ENCODE measurements at regions not wholly inside any gene's neighbourhood (a gene's known extent, or its start where the extent isn't known, plus 50 kb on each side); places are given as distances from the start of the nearest gene placed in this dataset.
A peak's percentile ranks its signal among the peaks of the same experiment; 100 is the strongest.
"Not testable (repeated sequence)": the region's sequence is repeated elsewhere in the genome, so short reads cannot be mapped to it uniquely, and the experiment has no call there.

DNA sequence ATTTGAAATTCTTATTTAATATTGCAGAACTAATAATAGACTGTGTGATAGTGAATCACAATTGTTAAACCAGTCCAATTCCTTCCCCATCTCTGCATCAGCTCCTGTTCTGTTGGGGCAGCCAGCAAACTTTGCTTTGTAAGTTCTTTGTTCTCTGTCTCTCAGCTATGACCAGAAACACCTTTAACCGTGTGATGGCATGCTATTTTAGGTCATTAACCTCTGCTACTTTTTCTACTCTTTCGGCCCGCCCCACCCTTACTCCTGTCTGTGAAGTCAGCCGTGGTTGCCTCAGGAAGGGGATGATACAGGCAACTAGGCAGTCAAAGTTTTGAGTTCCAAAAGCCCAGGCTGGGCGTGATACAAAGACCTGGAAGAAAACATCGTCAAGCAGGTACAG lies 51.3 kb upstream of the EGFL6 start:
- no peak for DNase-seq (ENCODE audit: low read depth in 1 of 2, low spot score in 1 of 2)

DNA sequence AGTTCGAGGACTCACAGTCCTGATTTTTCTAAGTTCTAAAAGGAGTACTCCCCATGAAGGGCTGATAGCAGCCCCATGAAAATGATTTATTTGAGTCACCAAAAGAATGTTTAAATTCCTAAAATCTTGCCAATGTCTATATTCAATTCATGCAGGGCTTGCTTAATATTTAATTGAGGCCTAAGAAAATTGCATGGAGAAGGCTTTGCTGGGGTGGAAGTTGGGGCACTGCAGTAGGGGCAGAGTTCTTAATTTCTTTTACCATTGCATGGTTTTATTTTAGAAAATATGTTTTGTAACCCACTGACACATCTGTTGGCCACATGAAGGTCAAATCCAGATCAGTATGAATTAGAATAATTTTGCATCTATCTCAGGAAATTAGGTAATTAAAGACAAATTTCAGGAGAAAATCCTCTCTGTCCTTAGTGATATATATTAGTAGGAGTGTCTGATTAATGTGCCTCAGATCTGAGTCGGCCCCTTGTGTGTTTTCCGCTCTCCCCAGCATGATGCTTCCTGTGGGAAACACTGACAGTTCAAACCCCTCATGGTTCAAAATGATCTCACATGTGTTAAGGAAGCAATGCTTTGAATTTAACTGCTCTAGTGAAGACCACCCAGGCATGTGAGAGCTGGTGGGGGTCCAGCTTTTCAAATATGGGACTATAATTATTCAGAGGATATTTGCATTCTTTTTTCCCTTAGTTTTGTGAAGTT lies 54.0 kb upstream of the EGFL6 start:
- no peak for DNase-seq (ENCODE audit: low read depth in 1 of 2, low spot score in 1 of 2)

DNA sequence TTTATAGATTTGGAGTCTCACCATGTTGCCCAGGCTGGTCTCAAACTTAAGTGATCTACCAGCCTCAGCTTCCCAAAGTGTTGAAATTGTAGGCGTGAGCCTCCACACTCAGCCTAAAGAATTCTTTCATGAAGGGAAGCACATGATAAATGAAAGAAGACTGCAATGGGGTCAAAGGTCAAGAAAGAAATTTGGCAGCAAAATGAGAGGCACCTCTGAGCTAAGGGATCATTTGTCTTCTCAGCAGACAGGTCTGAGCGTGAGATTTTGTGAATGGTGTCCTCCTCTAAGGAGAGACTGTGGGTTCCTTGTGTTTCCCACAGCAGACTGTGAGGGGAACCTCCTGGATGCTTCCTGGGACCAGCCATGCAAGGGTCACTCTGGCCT lies 57.5 kb upstream of the EGFL6 start:
- DNase-seq (ENCODE audit: low read depth in 1 of 2, low spot score in 1 of 2), result no peak

DNA sequence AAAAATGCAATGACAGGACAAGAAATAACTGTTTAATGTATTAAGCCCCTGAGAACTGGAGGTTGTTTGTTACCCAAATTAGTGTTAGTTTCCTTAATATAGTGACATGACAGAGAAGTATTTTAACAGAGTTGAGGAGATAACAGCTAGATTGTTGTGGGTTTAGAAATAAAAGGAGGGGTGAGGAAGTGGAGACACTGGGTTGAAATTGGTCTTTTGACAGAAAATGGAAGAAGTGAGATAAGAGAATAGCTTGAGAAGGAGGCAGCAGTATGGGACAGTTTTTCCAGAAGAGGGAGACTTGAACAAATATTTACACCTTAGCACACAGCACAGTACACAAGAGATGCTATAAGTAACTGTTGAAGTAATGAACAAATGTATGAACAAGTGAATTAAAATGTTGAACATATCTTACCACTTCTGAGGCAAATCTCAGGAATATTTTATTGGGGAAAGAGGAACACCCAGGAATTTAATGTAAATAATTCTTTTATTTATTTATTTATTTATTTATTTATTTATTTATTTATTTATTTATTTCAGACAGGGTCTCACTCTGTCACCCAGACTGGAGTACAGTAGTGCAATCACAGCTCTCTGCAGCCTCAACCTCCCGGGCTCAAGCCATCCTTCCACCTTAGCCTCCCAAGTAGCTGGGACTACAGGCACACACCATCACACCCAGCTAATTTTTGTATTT lies 58.0 kb upstream of the EGFL6 start:
- no peak for DNase-seq (ENCODE audit: low read depth in 1 of 2, low spot score in 1 of 2)

DNA sequence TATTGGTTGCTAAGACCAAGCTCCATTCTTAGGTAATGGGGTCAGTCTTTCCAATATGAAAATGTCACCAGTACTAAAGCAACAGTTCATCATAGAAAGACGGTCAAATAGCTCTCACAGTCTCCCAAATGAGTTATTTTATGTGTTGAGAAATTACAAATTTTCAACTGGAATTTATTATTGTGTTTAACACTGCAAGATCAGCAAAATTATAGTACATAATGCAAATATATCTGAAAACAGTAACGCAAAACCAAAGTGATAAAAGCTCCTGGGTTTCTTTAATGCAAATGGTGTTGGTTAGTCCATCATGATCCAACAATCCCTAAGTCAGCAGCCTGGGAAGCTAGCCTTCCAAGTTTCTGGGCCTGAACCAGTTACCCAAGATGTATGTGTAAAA lies 61.5 kb upstream of the EGFL6 start:
- DNase-seq (ENCODE audit: low read depth in 1 of 2, low spot score in 1 of 2), result no peak

DNA sequence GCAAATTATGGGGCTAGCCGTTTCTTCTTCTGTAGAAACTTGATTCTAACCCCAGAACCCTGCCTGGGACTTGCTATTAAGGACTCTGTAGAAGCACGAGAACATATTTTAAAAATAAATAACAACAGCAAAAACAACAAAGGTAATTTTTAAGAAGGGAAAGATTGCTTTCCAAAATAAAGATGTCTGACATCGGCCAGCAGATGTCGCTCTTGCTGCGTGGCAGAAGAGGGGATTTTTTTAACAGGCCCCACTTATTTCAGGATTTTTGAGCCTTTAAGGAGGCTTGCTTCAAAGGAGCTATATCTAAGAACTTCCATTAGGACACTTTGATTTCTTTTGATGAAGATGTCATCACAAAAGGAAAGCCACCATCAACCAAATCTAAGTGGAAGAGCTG lies 62.8 kb upstream of the EGFL6 start:
- peak in 1 of 2 donors; percentile 25 for DNase-seq (ENCODE audit: low read depth in 1 of 2, low spot score in 1 of 2)

DNA sequence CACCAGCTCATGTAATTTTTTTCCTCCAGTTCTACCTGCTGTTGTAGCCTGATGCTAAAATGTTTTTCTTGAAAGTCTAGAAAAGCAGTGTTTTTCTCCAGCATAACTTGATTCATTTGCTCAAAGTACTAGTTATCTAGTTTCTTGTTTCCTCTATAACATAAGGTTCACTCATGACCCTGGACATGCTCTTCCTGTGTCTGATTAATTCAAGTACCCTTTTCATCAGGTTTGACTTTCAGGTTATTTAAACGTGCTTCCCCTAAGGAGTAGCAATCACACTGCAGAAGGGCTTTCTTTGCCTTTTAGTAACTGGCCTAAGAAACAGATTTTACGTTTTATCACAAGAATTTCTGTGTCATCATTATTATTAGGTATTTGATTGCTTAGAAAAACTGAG lies 66.8 kb upstream of the EGFL6 start:
- DNase-seq (ENCODE audit: low read depth in 1 of 2, low spot score in 1 of 2), result no peak

DNA sequence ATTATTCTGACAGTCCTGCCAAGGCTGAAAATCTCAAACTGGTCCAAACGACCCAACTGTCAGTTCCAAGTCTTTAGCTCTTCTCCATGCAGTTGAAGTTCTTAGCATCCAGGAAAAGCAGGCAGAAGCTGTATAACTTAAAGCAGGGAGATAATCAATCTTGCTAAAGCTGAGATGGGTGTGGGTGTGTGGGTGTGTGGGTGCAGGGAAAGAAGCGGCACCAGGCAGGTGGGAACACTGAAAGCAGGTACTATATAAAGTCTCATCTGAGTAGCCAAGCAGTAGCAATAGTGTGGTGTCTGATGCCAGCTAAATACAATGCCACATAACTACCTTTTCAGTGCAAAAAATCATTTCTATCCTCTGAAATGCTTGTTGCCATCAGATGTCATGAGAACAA lies 69.7 kb upstream of the EGFL6 start:
- DNase-seq (ENCODE audit: low read depth in 1 of 2, low spot score in 1 of 2), result no peak

DNA sequence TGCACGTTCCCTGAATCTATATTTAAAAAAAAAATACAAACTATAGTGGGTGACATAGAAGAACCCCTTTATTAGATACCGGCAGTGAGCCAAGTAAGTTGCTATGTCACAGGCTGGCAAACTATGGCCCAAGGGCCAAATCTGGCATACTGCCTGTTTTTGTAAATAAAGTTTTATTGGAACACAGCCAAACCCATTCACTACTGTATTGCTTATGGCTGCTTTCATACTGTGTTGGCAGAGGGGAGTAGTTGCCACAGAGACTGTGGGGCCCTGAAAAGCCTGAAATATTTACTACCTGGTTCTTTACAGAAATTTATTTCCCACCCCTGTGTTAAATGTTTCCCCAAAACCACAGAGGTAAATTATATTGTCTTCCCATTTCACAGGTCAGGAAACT lies 71.2 kb upstream of the EGFL6 start:
- no peak for DNase-seq (ENCODE audit: low read depth in 1 of 2, low spot score in 1 of 2)

DNA sequence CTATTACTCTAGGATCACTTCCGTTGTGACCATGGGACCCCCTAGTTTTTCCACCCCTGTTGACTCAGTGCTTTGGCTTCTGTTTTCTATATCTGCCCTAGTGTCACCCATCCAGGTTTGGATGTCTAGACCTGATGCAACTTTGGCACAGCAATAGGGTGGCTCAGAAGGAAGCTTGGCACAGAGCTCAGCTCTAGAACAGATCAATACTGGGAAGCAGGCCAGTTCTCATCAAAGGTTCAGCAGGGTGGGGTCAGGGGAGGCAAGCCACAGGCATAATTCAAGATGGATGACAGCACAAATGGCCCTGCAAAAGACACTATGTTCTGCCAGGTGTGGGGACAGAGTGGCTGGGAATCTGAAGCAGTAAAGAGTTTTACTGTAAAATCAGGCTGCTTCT lies 74.2 kb upstream of the EGFL6 start:
- DNase-seq (ENCODE audit: low read depth in 1 of 2, low spot score in 1 of 2), result no peak

DNA sequence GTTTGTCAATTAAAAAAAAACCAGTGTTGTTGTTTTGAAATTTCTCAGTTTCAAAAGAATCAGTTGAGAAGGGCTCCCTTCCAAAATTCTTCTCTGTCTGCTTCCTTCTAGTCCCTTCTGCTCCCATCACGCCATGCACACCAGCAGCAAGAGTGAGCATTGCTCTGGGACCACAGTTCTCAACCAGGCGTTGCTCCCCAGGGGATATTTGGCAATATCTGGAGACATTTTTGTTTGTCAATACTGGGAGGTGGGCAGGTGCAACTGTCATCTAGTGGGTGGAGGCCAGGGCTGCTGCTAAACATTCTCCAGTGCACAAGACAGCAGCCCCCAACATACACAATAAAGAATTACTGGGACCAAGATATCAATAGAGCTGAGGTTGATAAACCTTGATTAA lies 74.8 kb upstream of the EGFL6 start:
- no peak for DNase-seq (ENCODE audit: low read depth in 1 of 2, low spot score in 1 of 2)

DNA sequence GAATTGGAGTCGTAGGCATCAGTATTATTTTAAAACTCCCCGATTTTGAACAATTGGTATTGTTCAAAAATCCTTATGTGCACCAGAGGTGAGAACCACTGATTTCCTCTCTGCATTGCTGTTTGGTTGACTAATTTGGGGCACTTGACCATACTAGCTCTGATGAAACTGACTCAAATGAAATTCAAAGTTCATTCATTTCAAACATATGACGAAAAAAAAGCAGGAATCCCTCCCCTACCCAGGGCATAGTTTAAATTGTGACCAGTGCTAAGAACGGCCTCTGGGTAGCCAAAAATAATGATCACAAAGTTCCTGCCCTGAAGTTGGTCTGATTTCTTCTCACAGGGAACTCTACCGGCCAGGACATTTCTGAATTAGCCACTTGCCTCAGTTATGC lies 75.7 kb upstream of the EGFL6 start:
- no peak for DNase-seq (ENCODE audit: low read depth in 1 of 2, low spot score in 1 of 2)

DNA sequence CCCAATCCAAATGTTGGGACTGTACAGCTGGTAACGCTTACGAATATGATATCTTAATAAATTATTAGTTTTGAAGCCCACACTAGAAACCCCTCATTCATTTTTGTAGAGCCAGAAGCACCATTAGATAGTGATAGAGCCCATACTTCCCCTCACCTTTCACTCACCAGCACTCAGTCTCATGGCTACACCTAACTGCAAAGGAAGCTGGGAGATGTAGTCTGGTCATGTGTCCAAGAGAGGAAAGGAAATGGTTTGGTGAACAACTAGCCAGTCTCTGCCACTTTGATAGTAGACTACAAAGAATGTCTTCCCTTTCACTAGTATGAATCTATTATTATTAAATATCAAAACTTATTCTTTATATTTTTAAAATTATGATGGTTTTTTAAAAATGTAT lies 77.1 kb upstream of the EGFL6 start:
- no peak for DNase-seq (ENCODE audit: low read depth in 1 of 2, low spot score in 1 of 2)

DNA sequence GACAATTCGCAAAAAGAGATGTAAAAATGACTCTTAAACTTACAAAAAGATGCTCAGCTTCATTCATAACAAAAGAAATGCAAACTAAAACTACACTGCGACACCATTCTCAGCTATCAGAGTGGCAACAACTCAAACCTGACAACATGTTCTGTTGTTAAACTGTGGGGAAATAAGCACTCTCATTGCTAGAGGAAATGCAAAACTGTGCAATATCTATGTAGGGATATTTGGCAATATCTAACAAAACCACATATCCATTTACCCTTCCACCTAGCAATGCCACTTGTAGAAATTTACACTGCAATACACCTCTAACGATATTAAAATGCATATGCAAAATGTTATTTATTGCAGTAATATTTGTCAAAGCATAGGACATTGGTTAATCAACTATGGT lies 78.3 kb upstream of the EGFL6 start:
- no peak for DNase-seq (ENCODE audit: low read depth in 1 of 2, low spot score in 1 of 2)

DNA sequence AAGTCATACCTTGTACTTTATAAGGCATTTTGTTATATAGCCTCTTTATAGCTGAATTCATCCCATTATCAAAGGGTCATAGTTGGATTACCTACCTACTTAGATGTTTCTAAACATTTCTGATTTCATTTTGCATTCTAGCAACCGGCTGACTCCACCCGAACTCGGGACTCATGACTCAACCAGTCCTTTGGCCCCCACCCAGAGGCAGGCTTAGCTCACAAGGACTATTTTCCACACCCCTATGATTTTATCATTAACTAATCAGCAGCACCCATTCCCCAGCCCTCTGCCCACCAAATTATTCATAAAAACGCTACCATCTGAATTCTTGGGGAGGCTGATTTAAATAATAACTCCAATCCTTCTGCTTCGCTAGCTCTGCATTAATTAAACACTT lies 79.9 kb upstream of the EGFL6 start:
- DNase-seq (ENCODE audit: low read depth in 1 of 2, low spot score in 1 of 2), result no peak

DNA sequence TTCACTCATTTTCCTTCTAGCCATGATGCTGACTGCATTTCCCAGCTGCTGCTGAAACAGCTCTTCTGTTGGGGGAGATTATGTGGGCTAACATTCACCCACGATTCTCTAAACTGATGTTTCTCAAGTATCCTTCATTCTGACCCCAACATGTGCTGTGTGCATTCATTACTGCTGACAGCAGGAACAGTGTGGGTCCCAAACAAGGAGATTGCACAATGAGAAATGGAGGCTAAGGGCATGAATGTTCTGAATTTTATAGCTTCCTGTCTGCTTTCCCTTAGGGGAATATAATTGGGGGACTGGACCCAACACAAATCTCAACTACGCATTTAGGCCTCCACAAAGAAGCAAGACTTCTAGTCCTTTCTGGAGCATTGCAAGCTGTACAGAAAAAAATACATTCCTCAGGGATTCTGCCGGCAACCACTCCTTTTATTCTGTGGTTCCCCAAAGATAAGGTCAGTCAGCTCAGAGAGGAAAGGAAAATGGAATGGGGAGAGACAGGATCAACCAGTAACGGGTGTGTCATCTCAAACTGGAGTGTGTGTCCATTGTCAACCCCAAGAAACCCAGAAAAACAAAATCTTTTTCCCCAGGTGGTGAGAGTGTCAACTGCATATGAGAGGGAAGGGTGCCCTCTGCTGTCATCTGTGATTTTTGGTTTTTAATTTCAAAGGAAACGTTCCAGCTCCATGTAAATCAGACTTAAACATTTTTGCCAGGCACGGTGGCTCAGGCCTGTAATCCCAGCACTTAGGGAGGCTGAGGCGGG lies 81.5 kb upstream of the EGFL6 start:
- DNase-seq (ENCODE audit: low read depth in 1 of 2, low spot score in 1 of 2), result no peak

DNA sequence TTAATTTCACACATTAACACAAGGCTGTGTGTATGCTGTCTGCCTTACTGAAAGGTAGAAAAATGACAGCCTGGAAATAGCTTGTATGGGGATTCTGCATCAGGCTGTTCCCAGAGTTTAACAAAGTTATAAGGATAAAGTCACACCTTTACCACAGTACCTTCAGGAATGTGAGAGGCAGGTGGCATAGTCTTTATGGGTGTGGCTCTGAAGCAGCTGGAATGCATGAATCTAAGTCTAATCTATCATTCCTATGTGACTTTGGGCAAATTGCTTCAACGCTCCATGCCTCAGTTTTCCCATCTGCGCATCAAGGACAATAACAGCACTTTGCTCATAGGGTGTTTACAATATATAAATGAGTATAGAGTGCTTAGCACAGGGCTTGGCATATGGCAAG lies 84.2 kb upstream of the EGFL6 start:
- DNase-seq (ENCODE audit: low read depth in 1 of 2, low spot score in 1 of 2), result no peak

DNA sequence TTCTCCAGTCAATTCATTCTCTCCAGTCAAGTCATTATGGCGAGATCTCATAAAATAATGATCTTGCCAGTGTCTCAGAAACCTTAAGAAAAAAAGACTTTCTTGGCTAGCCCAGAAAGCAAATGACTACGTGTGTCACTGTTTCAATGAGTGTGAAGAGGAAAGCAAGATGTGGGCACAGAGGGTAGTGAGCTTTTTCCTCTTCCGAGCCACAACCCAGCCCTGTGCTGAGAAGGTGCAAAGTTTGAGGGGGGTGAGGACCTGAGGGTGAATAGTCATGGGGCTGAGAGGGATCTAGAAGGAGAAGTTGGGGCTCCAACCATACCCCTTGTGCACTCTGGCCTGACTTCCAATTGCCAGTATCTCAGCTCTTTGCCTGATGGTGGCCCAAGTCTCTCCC lies 85.6 kb upstream of the EGFL6 start:
- no peak for DNase-seq (ENCODE audit: low read depth in 1 of 2, low spot score in 1 of 2)

DNA sequence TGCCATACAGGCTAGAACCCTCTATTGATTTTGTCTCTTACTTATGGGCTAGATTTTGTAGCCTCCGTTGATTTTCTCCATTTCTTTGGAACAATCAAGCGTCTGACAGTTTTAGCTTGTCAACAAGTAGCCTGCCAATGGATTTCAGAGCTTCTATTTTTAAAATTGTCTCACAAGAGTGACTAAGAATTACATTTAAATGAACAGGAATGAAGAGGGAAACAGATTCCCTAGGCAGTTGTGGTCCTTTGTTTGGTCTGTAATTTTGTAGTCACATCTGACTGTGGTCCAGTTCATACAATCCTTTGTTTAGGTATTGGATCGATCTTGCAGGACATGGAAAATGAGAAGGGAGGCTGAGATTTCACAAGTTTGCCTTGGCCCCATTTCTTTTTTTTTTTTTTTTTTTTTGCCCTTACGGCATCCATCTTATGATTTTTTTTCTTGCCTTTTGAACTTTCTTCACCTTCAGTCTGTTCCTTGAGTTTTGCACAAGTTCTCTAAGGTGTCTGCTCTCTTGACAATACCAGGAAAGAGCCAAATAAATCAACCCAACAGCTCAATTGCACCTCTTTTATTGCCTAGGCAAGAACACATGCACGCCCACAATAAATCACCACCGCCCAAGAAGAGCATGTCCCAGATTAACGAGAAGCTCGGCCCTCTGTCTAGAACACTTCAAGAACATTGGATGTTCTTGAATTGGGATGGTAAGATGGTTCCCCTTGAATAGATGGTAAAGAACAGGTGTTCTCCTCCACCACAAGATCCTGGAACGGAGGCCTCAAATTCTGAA lies 86.5 kb upstream of the EGFL6 start:
- no peak for DNase-seq (ENCODE audit: low read depth in 1 of 2, low spot score in 1 of 2)

DNA sequence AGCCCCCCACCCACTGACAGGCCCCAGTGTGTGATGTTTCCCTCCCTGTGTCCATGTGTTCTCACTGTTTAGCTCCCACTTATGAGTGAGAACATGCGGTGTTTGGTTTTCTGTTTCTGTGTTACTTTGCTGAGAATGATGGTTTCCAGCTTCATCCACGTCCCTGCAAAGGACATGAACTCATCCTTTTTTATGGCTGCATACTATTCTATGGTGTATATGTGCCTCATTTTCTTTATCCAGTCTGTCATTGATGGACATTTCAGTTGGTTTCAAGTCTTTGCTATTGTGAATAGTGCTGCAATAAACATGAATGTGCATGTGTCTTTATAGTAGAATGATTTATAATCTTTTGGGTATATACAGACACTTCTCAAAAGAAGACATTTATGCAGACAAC lies 88.6 kb upstream of the EGFL6 start:
- DNase-seq (ENCODE audit: low read depth in 1 of 2, low spot score in 1 of 2), result not testable (repeated sequence)

DNA sequence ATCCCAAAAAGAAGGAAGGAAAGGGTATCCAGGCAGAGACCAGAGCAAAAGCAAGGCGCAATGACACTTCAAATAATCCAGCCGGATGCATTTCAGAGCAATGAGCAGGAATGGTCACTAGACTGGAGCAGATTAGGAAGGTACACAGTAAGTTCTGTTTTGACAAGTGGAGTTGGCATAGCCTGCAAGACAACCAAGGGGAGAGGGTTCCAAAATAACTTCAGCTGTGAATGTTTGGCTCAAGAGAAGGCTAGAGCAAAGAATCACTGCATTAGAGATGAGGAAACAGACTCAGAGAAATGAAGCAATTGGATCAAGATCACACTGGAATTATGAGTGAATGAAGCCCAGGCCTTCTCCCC lies 90.0 kb upstream of the EGFL6 start:
- no peak for DNase-seq (ENCODE audit: low read depth in 1 of 2, low spot score in 1 of 2)

All from stimulated activated CD4-positive, alpha-beta T cell treated with anti-CD3 and anti-CD28 coated beads, Interleukin-15, amount 100 ng/mL, for 1 hour (primary cell).